ENCODE measurements at regions not wholly inside any gene's neighbourhood (a gene's known extent, or its start where the extent isn't known, plus 50 kb on each side); places are given as distances from the start of the nearest gene placed in this dataset.
A peak's percentile ranks its signal among the peaks of the same experiment; 100 is the strongest.
"Not testable (repeated sequence)": the region's sequence is repeated elsewhere in the genome, so short reads cannot be mapped to it uniquely, and the experiment has no call there.

DNA sequence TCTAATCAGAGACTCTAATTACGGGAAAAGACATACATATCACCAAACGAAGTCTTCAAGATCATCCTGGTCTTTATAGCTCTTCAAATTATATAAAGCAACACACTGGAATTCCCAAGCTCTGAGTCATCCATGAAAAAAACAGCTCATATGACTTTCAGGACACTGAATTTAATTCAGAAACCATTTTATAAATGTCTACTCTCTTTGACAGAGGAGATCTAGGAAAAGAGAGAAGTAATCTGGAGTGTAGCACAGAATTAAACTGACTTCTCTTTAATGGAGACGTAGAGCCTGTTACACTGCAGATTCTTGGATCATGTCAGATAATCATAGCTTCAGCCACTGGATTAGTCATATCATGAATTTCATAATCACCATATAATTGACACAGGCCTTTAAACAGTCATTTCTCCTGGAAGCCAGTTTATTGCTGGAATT lies 86.8 kb upstream of the WSB1 start:
- POLR2A ChIA-PET (ENCODE audit: unreplicated experiment): interaction anchor here (0.6 to 0.9 kb wide), 2 partner anchors 87 to 123 kb away, joined by 4 to 8 read pairs; partner anchors contain the start of gene WSB1
- H3F3A ChIP-seq (ENCODE audit: low read length, unreplicated experiment): no peaks in the 10 kb centered on the region
- H3K4me3 ChIP-seq (ENCODE audit: low read length): no peak overlapping the region
- H3K9me3 ChIP-seq (ENCODE audit: low read length): no peaks in the 10 kb centered on the region
- peak; percentile 71 for DNase-seq
- intact Hi-C loops (cut with micrococcal nuclease): no loop called here
- no peak overlapping the region for H2AFZ ChIP-seq (ENCODE audit: low read length)
- H3K79me2 ChIP-seq (ENCODE audit: low read length): no peaks in the 10 kb centered on the region
- H3K4me2 ChIP-seq (ENCODE audit: low read length): peak overlapping the region; percentile 41
- no peaks in the 10 kb centered on the region for H3K36me3 ChIP-seq (ENCODE audit: low read depth, low read length)
- 0 out of 2 replicates have a peak overlapping the region, but pooled peaks have one; percentile 4 for H3K27ac ChIP-seq (ENCODE audit: low read length)
- peak; percentile 80 for ATAC-seq
- H4K20me1 ChIP-seq (ENCODE audit: low read length): no peaks in the 10 kb centered on the region
- no peaks in the 10 kb centered on the region for H3K27me3 ChIP-seq (ENCODE audit: low read length)
- no peaks in the 10 kb centered on the region for H3K9me2 ChIP-seq (replicated peaks; ENCODE audit: low read length)
- BruUV-seq (replicated peaks): no TSS peak
- CTCF ChIA-PET: no interaction called here
- no peak overlapping the region for H3K9ac ChIP-seq (ENCODE audit: low read length)
- TF ChIP-seq EZH2phosphoT487 (IDR thresholded peaks at IDR 0.05; ENCODE audit: borderline replicate concordance, low read length) (no peak), CTCF (conservative IDR thresholded peaks at IDR 0.05; ENCODE audit: low read depth, low read length) (no peak), EZH2 (IDR thresholded peaks at IDR 0.05; ENCODE audit: low read length, unreplicated experiment) (no peak)
- peaks cover 22% of the 10 kb centered on the region for H3K4me1 ChIP-seq (ENCODE audit: insufficient read depth, low read length)

GRCh38 chr17:27208370-27208769 lies 85.5 kb upstream of the WSB1 start:
- H3K79me2 ChIP-seq (ENCODE audit: low read length); POLR2A ChIA-PET (ENCODE audit: unreplicated experiment); H3F3A ChIP-seq (ENCODE audit: low read length, unreplicated experiment); H3K9me2 ChIP-seq (replicated peaks; ENCODE audit: low read length); H3K36me3 ChIP-seq (ENCODE audit: low read depth, low read length); H3K4me2 ChIP-seq (ENCODE audit: low read length); intact Hi-C loops (cut with micrococcal nuclease); CTCF ChIA-PET; H3K27ac ChIP-seq (ENCODE audit: low read length); H3K9me3 ChIP-seq (ENCODE audit: low read length); H2AFZ ChIP-seq (ENCODE audit: low read length); H3K4me3 ChIP-seq (ENCODE audit: low read length); H3K27me3 ChIP-seq (ENCODE audit: low read length); ATAC-seq; H3K9ac ChIP-seq (ENCODE audit: low read length); H4K20me1 ChIP-seq (ENCODE audit: low read length); DNase-seq; BruUV-seq (replicated peaks): not testable (repeated sequence)
- peaks cover 18% of the 10 kb centered on the region for H3K4me1 ChIP-seq (ENCODE audit: insufficient read depth, low read length)

DNA sequence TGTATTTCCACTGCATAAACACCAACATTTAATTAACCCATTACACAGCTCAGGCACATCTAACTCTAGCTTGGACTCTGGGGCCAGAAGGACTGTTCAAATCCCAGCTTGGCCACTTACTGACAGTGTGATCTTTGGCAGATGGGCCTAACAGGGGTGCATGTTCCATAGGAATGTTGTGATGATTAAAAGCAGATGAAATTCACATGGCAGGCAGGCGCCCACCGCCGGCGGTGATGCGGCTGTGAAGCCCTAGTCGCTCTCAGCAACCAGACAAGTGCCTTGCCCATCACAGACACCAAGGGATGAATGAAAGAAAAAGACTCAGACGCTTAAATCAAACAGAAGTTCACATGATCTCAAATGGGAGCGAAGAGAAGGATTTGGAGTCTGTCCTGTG lies 84.6 kb upstream of the WSB1 start:
- Histone ChIP-seq H3K4me1 (ENCODE audit: insufficient read depth, low read length) (peaks cover 13% of the 10 kb centered on the region), H3K27ac (ENCODE audit: low read length) (no peak overlapping the region), H3K79me2 (ENCODE audit: low read length) (no peaks in the 10 kb centered on the region), H3K9me3 (ENCODE audit: low read length) (no peaks in the 10 kb centered on the region), H3F3A (ENCODE audit: low read length, unreplicated experiment) (no peaks in the 10 kb centered on the region), H3K9me2 (replicated peaks; ENCODE audit: low read length) (no peaks in the 10 kb centered on the region), H4K20me1 (ENCODE audit: low read length) (no peaks in the 10 kb centered on the region), H2AFZ (ENCODE audit: low read length) (no peak overlapping the region), H3K4me2 (ENCODE audit: low read length) (no peak overlapping the region), H3K27me3 (ENCODE audit: low read length) (no peaks in the 10 kb centered on the region), H3K36me3 (ENCODE audit: low read depth, low read length) (no peaks in the 10 kb centered on the region), H3K4me3 (ENCODE audit: low read length) (no peak overlapping the region), H3K9ac (ENCODE audit: low read length) (no peak overlapping the region)
- DNase-seq (no peak), ATAC-seq (no peak)
- TF ChIP-seq EZH2phosphoT487 (IDR thresholded peaks at IDR 0.05; ENCODE audit: borderline replicate concordance, low read length): no peak
- no peak for TF ChIP-seq CTCF (conservative IDR thresholded peaks at IDR 0.05; ENCODE audit: low read depth, low read length)
- no peak for TF ChIP-seq EZH2 (IDR thresholded peaks at IDR 0.05; ENCODE audit: low read length, unreplicated experiment)
- ChIA-PET CTCF (no interaction called here), POLR2A (ENCODE audit: unreplicated experiment) (no interaction called here)
- no TSS peak for BruUV-seq (replicated peaks)
- intact Hi-C loops (cut with micrococcal nuclease): no loop called here

DNA sequence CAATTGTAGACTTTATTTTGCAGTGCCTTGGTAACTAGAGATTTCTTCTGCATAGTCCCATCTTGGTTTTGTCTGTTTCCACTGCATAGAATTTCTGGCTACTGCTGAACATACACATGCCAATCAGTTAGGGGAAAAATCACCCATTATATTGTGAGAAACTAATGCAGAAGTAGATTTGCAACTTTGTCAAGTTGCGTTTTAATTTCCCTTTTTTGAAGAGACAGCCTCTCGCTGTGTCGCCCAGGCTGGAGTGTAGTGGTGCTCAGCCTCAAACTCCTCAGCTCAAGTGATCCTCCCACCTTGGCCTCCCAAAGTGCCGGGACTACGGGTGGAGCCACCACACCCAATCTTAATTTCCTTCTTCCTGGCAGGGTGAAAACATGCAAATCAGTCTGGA lies 83.1 kb upstream of the WSB1 start:
- H3K36me3 ChIP-seq (ENCODE audit: low read depth, low read length); H2AFZ ChIP-seq (ENCODE audit: low read length); H3K4me2 ChIP-seq (ENCODE audit: low read length); H3K4me3 ChIP-seq (ENCODE audit: low read length); H3K9me2 ChIP-seq (replicated peaks; ENCODE audit: low read length); BruUV-seq (replicated peaks); H3K79me2 ChIP-seq (ENCODE audit: low read length); H4K20me1 ChIP-seq (ENCODE audit: low read length); POLR2A ChIA-PET (ENCODE audit: unreplicated experiment); H3F3A ChIP-seq (ENCODE audit: low read length, unreplicated experiment); H3K9ac ChIP-seq (ENCODE audit: low read length); DNase-seq; H3K27ac ChIP-seq (ENCODE audit: low read length); ATAC-seq; H3K9me3 ChIP-seq (ENCODE audit: low read length); CTCF ChIA-PET; intact Hi-C loops (cut with micrococcal nuclease); H3K27me3 ChIP-seq (ENCODE audit: low read length): not testable (repeated sequence)
- H3K4me1 ChIP-seq (ENCODE audit: insufficient read depth, low read length): peaks cover 13% of the 10 kb centered on the region
